Neural cell (in vitro differentiated cells): ENCODE measurements at regions not wholly inside any gene's neighbourhood (a gene's known extent, or its start where the extent isn't known, plus 50 kb on each side); places are given as distances from the start of the nearest gene placed in this dataset.

ENCODE experiments used
- EP300 ChIP-seq: fragments of 450-650 bp; conservative IDR thresholded peaks from 2 replicates; pipeline ENCODE4 v1.6.1; 2014; ENCODE audit warnings: antibody characterized with exemption, mild to moderate bottlenecking, moderate library complexity; ENCODE audit not compliant: poor library complexity, severe bottlenecking
- MXI1 ChIP-seq: fragments of 450-650 bp; conservative IDR thresholded peaks from 2 replicates; pipeline ENCODE4 v1.6.1; 2014; ENCODE audit warnings: antibody characterized with exemption, mild to moderate bottlenecking; ENCODE audit not compliant: poor library complexity, severe bottlenecking
- POLR2AphosphoS5 ChIP-seq: IDR thresholded peaks from 2 replicates; pipeline ENCODE4 v1.6.1; 2012
- RAD21 ChIP-seq: fragments of 450-650 bp; conservative IDR thresholded peaks from 2 replicates; pipeline ENCODE4 v1.6.1; 2014; ENCODE audit warnings: antibody characterized with exemption, mild to moderate bottlenecking, moderate library complexity
- TAF1 ChIP-seq: IDR thresholded peaks from 2 replicates; pipeline ENCODE4 v1.6.1; 2012; ENCODE audit warnings: low read depth
- TF ChIP-seq, protein P1 (sequence below): fragments of 450-650 bp; IDR thresholded peaks from 2 replicates; pipeline ENCODE4 v1.5.1; 2014; ENCODE audit warnings: antibody characterized with exemption, mild to moderate bottlenecking, moderate library complexity; ENCODE audit not compliant: poor library complexity, severe bottlenecking
- TF ChIP-seq, protein P2 (sequence below): IDR thresholded peaks from 2 replicates; pipeline ENCODE4 v1.6.1; 2012; ENCODE audit warnings: borderline replicate concordance

DNA sequence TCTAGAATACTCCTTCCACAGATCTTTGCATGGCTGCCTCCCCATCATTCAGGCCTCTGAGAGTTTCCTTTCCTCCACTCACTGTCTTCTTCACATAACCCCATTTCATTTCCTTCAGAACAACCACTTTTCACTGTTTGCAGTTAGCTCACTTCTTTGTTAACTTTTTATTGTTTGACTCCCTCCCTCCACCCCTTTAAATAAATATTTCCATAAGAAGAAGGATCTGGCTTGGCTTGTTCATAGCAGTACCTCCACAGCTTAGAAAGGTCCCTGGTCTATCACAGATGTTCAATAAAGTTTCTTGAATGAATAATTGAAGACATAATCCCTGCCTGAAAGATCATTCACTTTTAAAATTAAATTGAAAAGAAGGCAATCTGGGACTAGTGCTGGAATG is 661.6 kb downstream of the ACTL7B start:
- TF ChIP-seq, protein P1, sequence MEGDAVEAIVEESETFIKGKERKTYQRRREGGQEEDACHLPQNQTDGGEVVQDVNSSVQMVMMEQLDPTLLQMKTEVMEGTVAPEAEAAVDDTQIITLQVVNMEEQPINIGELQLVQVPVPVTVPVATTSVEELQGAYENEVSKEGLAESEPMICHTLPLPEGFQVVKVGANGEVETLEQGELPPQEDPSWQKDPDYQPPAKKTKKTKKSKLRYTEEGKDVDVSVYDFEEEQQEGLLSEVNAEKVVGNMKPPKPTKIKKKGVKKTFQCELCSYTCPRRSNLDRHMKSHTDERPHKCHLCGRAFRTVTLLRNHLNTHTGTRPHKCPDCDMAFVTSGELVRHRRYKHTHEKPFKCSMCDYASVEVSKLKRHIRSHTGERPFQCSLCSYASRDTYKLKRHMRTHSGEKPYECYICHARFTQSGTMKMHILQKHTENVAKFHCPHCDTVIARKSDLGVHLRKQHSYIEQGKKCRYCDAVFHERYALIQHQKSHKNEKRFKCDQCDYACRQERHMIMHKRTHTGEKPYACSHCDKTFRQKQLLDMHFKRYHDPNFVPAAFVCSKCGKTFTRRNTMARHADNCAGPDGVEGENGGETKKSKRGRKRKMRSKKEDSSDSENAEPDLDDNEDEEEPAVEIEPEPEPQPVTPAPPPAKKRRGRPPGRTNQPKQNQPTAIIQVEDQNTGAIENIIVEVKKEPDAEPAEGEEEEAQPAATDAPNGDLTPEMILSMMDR, result no peak
- TF ChIP-seq EP300 (no peak), TAF1 (no peak), POLR2AphosphoS5 (no peak), RAD21 (no peak), MXI1 (no peak)
- TF ChIP-seq, protein P2, sequence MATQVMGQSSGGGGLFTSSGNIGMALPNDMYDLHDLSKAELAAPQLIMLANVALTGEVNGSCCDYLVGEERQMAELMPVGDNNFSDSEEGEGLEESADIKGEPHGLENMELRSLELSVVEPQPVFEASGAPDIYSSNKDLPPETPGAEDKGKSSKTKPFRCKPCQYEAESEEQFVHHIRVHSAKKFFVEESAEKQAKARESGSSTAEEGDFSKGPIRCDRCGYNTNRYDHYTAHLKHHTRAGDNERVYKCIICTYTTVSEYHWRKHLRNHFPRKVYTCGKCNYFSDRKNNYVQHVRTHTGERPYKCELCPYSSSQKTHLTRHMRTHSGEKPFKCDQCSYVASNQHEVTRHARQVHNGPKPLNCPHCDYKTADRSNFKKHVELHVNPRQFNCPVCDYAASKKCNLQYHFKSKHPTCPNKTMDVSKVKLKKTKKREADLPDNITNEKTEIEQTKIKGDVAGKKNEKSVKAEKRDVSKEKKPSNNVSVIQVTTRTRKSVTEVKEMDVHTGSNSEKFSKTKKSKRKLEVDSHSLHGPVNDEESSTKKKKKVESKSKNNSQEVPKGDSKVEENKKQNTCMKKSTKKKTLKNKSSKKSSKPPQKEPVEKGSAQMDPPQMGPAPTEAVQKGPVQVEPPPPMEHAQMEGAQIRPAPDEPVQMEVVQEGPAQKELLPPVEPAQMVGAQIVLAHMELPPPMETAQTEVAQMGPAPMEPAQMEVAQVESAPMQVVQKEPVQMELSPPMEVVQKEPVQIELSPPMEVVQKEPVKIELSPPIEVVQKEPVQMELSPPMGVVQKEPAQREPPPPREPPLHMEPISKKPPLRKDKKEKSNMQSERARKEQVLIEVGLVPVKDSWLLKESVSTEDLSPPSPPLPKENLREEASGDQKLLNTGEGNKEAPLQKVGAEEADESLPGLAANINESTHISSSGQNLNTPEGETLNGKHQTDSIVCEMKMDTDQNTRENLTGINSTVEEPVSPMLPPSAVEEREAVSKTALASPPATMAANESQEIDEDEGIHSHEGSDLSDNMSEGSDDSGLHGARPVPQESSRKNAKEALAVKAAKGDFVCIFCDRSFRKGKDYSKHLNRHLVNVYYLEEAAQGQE, result no peak
